GM12878 (cell line): ENCODE measurements at regions not wholly inside any gene's neighbourhood (a gene's known extent, or its start where the extent isn't known, plus 50 kb on each side); places are given as distances from the start of the nearest gene placed in this dataset.

Experiments
- ATAC-seq: fragments of 200-7000 bp; cut with Tn5 transposase; 3 replicates; pipeline ENCODE4 v1.9.1; 2020; ENCODE audit warnings: mild to moderate bottlenecking, moderate library complexity
- BruUV-seq: library from RNA; stranded (reverse); fragments of 400-500 nt; replicated peaks from 2 replicates; lab custom pipeline; 2021; lab: Mats Ljungman, UMichigan
- CTCF ChIA-PET: fragments of 300-600 bp; sonication (Branson Sonifier 250); formaldehyde crosslinking; extraction: SDS; loops from one replicate; lab custom pipeline; 2021; ENCODE audit warnings: inconsistent platforms; lab: Yijun Ruan, JAX
- POLR2A ChIA-PET: fragments of 350-600 bp; formaldehyde crosslinking; extraction: SDS; loops from one replicate; lab custom pipeline; 2021; ENCODE audit warnings: inconsistent platforms; lab: Charles Lee
- RAD21 ChIA-PET: fragments of 300-600 bp; sonication (Branson Sonifier 250); formaldehyde crosslinking; loops from one replicate; lab custom pipeline; 2023; ENCODE audit warnings: antibody characterized with exemption; ENCODE audit not compliant: unreplicated experiment; lab: Charles Lee
- SMC1A ChIA-PET: fragments of 300-600 bp; sonication (Branson Sonifier 250); formaldehyde crosslinking; loops from one replicate; lab custom pipeline; 2023; ENCODE audit not compliant: unreplicated experiment, uncharacterized antibody; lab: Charles Lee
- DNase-seq: peaks from one replicate; pipeline ENCODE4 v3.0.0-alpha.2; 2011; ENCODE audit warnings: low read depth, low spot score
- FAIRE-seq: peaks from 3 replicates; lab custom pipeline; 2011; peaks lifted over from hg19 to GRCh38; lab: Jason Lieb, UNC
- H2AFZ ChIP-seq: 2 replicates; pipeline ENCODE4 v1.6.0; 2011; ENCODE audit warnings: low read depth, low read length, control low read depth; ENCODE audit not compliant: control insufficient read depth
- H3K27ac ChIP-seq: 2 replicates; pipeline ENCODE4 v1.5.1; 2011; ENCODE audit warnings: control low read depth; ENCODE audit not compliant: control insufficient read depth, insufficient read depth
- H3K27me3 ChIP-seq, 2 experiments: replicated peaks in 1 of 2; 2 replicates each; pipeline versions ENCODE4 v1.6.0 to v1.6.1; 2011; ENCODE audit warnings: low read length in 1 of 2; ENCODE audit not compliant: control insufficient read depth in 2 of 2, insufficient read depth in 2 of 2
- H3K36me3 ChIP-seq, 2 experiments: 2 replicates each; pipeline ENCODE4 v1.5.1; 2011; ENCODE audit warnings: low read length in 1 of 2; ENCODE audit not compliant: control insufficient read depth in 2 of 2, insufficient read depth in 2 of 2
- H3K4me1 ChIP-seq: 2 replicates; pipeline ENCODE4 v1.6.1; 2011; ENCODE audit warnings: mild to moderate bottlenecking, low read length, moderate library complexity, mixed read lengths; ENCODE audit not compliant: control insufficient read depth, insufficient read depth
- H3K4me2 ChIP-seq: 2 replicates; pipeline ENCODE4 v1.6.0; 2011; ENCODE audit warnings: control low read depth; ENCODE audit not compliant: control insufficient read depth, insufficient read depth
- H3K4me3 ChIP-seq: fragments of 200-600 bp; sonication (generic); 2 replicates; pipeline ENCODE4 v1.5.1; 2016
- H3K79me2 ChIP-seq: 2 replicates; pipeline ENCODE4 v1.6.0; 2011; ENCODE audit warnings: low read length; ENCODE audit not compliant: control insufficient read depth, insufficient read depth
- H3K9ac ChIP-seq: 2 replicates; pipeline ENCODE4 v1.8.0; 2011; ENCODE audit warnings: low read length, control low read depth, mixed read lengths; ENCODE audit not compliant: control insufficient read depth, insufficient read depth
- H3K9me3 ChIP-seq: replicated peaks from 3 replicates; pipeline ENCODE4 v1.5.1; 2011; ENCODE audit warnings: mild to moderate bottlenecking, low read length; ENCODE audit not compliant: control insufficient read depth, insufficient read depth
- H4K20me1 ChIP-seq: 2 replicates; pipeline ENCODE4 v1.6.0; 2011; ENCODE audit not compliant: control insufficient read depth, insufficient read depth
- BCL11A ChIP-seq: IDR thresholded peaks from 2 replicates; pipeline ENCODE4 v1.6.1; 2011; ENCODE audit warnings: low read depth, low read length
- MYC ChIP-seq: IDR thresholded peaks from 2 replicates; pipeline ENCODE4 v1.6.1; 2011; ENCODE audit warnings: mild to moderate bottlenecking, low read length, moderate library complexity, inconsistent platforms; ENCODE audit not compliant: insufficient read depth, insufficient replicate concordance, insufficient read length, severe bottlenecking
- WGBS: methylation state at CpG from one replicate; pipeline ENCODE4 v1.1.6; 2016; ENCODE audit warnings: low lambda C conversion rate; ENCODE audit not compliant: insufficient replicate concordance, insufficient coverage; ENCODE audit errors: missing lambda C conversion rate; 5-methylcytosine and 5-hydroxymethylcytosine counted together
- in situ Hi-C: fragments of 300-500 bp; cut with MboI; formaldehyde crosslinking; loops from 9 replicates; pipeline ENCODE4 v1.14.3; 2018; ENCODE audit warnings: mixed read lengths
- intact Hi-C: fragments of 100-400 bp; cut with micrococcal nuclease; formaldehyde crosslinking; loops from one replicate; pipeline ENCODE4 v1.14.2; 2022; ENCODE audit not compliant: unreplicated experiment
- TF ChIP-seq, protein P1 (sequence below): fragments of 450-650 bp; formaldehyde crosslinking; IDR thresholded peaks from 2 replicates; pipeline ENCODE4 v1.5.0; 2022; ENCODE audit warnings: mild to moderate bottlenecking, missing genetic modification characterization

DNA sequence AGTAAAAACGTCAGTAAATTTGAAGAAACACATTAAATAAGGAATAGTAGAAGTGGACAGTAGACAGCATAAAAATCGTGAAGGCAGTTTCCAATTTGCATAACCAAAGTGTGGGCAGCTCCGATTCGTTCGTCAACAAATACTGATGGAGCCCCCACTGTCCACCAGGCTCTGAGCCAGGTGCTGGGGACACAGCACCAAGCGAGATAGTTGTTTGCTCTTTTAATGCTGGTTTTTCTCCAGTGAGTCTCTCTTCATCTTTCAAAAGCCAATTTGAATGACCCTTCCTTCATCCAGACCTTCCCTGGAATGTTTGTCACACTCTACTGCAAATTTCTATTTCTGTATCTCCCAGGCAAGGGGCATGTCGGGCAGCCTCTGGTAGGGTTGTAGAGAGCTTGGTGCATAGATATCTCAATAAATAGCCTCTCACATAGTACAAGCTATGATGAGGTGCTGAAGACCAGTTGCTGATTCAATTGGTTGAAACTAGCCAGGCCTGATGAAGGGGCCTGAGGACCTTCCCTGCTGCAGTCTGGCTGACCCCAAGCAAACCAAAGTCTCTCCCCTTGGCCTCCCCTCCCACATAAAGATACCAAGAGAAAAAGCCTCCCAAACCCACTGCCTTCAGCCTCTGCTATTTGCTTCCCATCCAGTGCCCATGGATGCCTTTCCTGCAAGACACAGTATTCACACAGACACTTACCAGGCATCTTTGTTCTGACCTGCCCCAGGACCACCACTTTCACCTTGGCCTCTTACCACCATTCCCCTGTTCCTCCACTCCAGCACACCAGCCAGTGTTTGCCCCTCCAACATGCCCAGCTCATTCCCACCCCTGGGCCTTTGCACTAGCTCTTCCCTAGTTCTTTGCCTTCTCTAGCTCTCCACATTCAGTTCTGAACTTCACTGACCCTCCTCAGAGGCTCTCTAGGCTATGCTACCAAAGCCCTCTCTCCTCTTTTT, 125.2 kb downstream of the CEBPB start (continued):
- TF ChIP-seq, protein P1, sequence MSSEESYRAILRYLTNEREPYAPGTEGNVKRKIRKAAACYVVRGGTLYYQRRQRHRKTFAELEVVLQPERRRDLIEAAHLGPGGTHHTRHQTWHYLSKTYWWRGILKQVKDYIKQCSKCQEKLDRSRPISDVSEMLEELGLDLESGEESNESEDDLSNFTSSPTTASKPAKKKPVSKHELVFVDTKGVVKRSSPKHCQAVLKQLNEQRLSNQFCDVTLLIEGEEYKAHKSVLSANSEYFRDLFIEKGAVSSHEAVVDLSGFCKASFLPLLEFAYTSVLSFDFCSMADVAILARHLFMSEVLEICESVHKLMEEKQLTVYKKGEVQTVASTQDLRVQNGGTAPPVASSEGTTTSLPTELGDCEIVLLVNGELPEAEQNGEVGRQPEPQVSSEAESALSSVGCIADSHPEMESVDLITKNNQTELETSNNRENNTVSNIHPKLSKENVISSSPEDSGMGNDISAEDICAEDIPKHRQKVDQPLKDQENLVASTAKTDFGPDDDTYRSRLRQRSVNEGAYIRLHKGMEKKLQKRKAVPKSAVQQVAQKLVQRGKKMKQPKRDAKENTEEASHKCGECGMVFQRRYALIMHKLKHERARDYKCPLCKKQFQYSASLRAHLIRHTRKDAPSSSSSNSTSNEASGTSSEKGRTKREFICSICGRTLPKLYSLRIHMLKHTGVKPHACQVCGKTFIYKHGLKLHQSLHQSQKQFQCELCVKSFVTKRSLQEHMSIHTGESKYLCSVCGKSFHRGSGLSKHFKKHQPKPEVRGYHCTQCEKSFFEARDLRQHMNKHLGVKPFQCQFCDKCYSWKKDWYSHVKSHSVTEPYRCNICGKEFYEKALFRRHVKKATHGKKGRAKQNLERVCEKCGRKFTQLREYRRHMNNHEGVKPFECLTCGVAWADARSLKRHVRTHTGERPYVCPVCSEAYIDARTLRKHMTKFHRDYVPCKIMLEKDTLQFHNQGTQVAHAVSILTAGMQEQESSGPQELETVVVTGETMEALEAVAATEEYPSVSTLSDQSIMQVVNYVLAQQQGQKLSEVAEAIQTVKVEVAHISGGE (CRISPR knock-in tag): no peak

DNA sequence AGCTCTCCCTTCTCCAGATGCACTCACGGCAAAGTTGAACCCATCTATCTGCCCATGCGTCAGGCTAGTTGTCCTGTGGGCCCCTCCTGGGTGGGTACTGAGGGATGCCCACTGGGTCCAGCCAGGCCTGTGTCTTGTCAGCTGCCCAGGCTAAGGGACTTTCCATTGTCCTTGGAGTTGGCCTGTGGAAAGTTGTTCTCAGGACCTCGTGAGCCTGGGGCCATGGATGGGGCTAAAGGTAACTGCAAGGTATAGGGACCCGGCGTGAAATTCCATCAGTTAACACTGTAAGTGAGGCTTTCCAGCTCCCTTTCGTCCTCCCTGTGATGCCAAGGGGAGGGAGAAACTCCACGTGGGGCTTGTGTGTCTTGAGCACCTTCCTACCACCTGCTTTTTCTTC, 126.5 kb downstream of the CEBPB start:
- TF ChIP-seq BCL11A: no peak
- no peak for TF ChIP-seq MYC
- ATAC-seq: no peak
- Histone ChIP-seq H3K27ac (no peak overlapping the region), H4K20me1 (no peaks in the 10 kb centered on the region), H3K27me3 (peaks cover 0 to 3% of the 10 kb centered on the region in 2 experiments; a peak in 2 of 4 replicates), H3K9me3 (no peaks in the 10 kb centered on the region; the same call in 2 of the 3 replicates), H3K36me3 (no peaks in the 10 kb centered on the region), H3K4me2 (no peak overlapping the region), H3K4me1 (no peaks in the 10 kb centered on the region), H3K4me3 (no peak overlapping the region), H3K9ac (no peak overlapping the region), H2AFZ (no peak overlapping the region), H3K79me2 (no peaks in the 10 kb centered on the region)
- no peak for DNase-seq
- intact Hi-C loops: no loop called here
- 49% methylated on average over 7 of the region's 7 CpGs for WGBS
- ChIA-PET SMC1A (no interaction called here), CTCF (no interaction called here), POLR2A (no interaction called here), RAD21 (no interaction called here)
- no TSS peak for BruUV-seq
- FAIRE-seq: no peak
- in situ Hi-C loops: no loop called here
